ENCODE measurements at regions not wholly inside any gene's neighbourhood (a gene's known extent, or its start where the extent isn't known, plus 50 kb on each side); places are given as distances from the start of the nearest gene placed in this dataset.

- no peak for TF ChIP-seq CTCF (IDR thresholded peaks at IDR 0.05; ENCODE audit: poor library complexity, severe bottlenecking)
- no peak for DNase-seq (ENCODE audit: low spot score)
- H3K4me3 ChIP-seq (ENCODE audit: severe bottlenecking), result no peak overlapping the region
Observed at GRCh38 chr12:59077153-59077552, 156.8 kb upstream of the LRIG3 start.

GRCh38 chr12:59076622-59077021, 156.3 kb upstream of the LRIG3 start:
- TF ChIP-seq CTCF (IDR thresholded peaks at IDR 0.05; ENCODE audit: poor library complexity, severe bottlenecking), result no peak
- H3K4me3 ChIP-seq (ENCODE audit: severe bottlenecking), result no peak overlapping the region

More at GRCh38 chr12:59077153-59077552, 156.8 kb upstream of the LRIG3 start:
- Histone ChIP-seq H3K36me3 (ENCODE audit: low read depth) (no peaks in the 10 kb centered on the region), H3K27me3 (ENCODE audit: insufficient read depth, poor library complexity, severe bottlenecking) (no peaks in the 10 kb centered on the region), H3K9me3 (ENCODE audit: severe bottlenecking) (no peaks in the 10 kb centered on the region), H3K4me1 (ENCODE audit: insufficient read depth, poor library complexity, severe bottlenecking) (peaks cover 39% of the 10 kb centered on the region), H3K27ac (ENCODE audit: poor library complexity, severe bottlenecking) (peak overlapping the region; percentile 86)
- no peak for ATAC-seq (ENCODE audit: low read depth)

GRCh38 chr12:59075968-59076490, 155.7 kb upstream of the LRIG3 start:
- no peak overlapping the region for H3K4me3 ChIP-seq (ENCODE audit: severe bottlenecking)
- DNase-seq (ENCODE audit: low spot score), result no peak
- H3K4me1 ChIP-seq (ENCODE audit: insufficient read depth, poor library complexity, severe bottlenecking), result peaks cover 48% of the 10 kb centered on the region
- no peak for ATAC-seq (ENCODE audit: low read depth)
- H3K27me3 ChIP-seq (ENCODE audit: insufficient read depth, poor library complexity, severe bottlenecking), result no peaks in the 10 kb centered on the region
- no peaks in the 10 kb centered on the region for H3K9me3 ChIP-seq (ENCODE audit: severe bottlenecking)
- no peaks in the 10 kb centered on the region for H3K36me3 ChIP-seq (ENCODE audit: low read depth)
- TF ChIP-seq CTCF (IDR thresholded peaks at IDR 0.05; ENCODE audit: poor library complexity, severe bottlenecking), result no peak
- peak overlapping the region; percentile 86 for H3K27ac ChIP-seq (ENCODE audit: poor library complexity, severe bottlenecking)

More at GRCh38 chr12:59076622-59077021, 156.3 kb upstream of the LRIG3 start:
- H3K9me3 ChIP-seq (ENCODE audit: severe bottlenecking), result no peaks in the 10 kb centered on the region
- DNase-seq (ENCODE audit: low spot score), result no peak
- H3K27me3 ChIP-seq (ENCODE audit: insufficient read depth, poor library complexity, severe bottlenecking), result no peaks in the 10 kb centered on the region
- H3K36me3 ChIP-seq (ENCODE audit: low read depth), result no peaks in the 10 kb centered on the region
- H3K27ac ChIP-seq (ENCODE audit: poor library complexity, severe bottlenecking), result peak overlapping the region; percentile 86
- no peak for ATAC-seq (ENCODE audit: low read depth)
- peaks cover 42% of the 10 kb centered on the region for H3K4me1 ChIP-seq (ENCODE audit: insufficient read depth, poor library complexity, severe bottlenecking)

GRCh38 chr12:59075141-59075540, 154.8 kb upstream of the LRIG3 start:
- no peak for DNase-seq (ENCODE audit: low spot score)
- H3K36me3 ChIP-seq (ENCODE audit: low read depth), result no peaks in the 10 kb centered on the region
- TF ChIP-seq CTCF (IDR thresholded peaks at IDR 0.05; ENCODE audit: poor library complexity, severe bottlenecking), result no peak
- H3K27me3 ChIP-seq (ENCODE audit: insufficient read depth, poor library complexity, severe bottlenecking), result no peaks in the 10 kb centered on the region
- H3K9me3 ChIP-seq (ENCODE audit: severe bottlenecking), result no peaks in the 10 kb centered on the region
- peaks cover 56% of the 10 kb centered on the region for H3K4me1 ChIP-seq (ENCODE audit: insufficient read depth, poor library complexity, severe bottlenecking)
- no peak overlapping the region for H3K4me3 ChIP-seq (ENCODE audit: severe bottlenecking)
- no peak for ATAC-seq (ENCODE audit: low read depth)
- H3K27ac ChIP-seq (ENCODE audit: poor library complexity, severe bottlenecking), result no peak overlapping the region

- peak overlapping the region; percentile 88 for H3K27ac ChIP-seq (ENCODE audit: poor library complexity, severe bottlenecking)
- H3K36me3 ChIP-seq (ENCODE audit: low read depth), result no peaks in the 10 kb centered on the region
- peaks cover 49% of the 10 kb centered on the region for H3K4me1 ChIP-seq (ENCODE audit: insufficient read depth, poor library complexity, severe bottlenecking)
- no peak overlapping the region for H3K4me3 ChIP-seq (ENCODE audit: severe bottlenecking)
- no peak for DNase-seq (ENCODE audit: low spot score)
- no peaks in the 10 kb centered on the region for H3K27me3 ChIP-seq (ENCODE audit: insufficient read depth, poor library complexity, severe bottlenecking)
- no peak for ATAC-seq (ENCODE audit: low read depth)
- TF ChIP-seq CTCF (IDR thresholded peaks at IDR 0.05; ENCODE audit: poor library complexity, severe bottlenecking), result no peak
- H3K9me3 ChIP-seq (ENCODE audit: severe bottlenecking), result no peaks in the 10 kb centered on the region
Observed at GRCh38 chr12:59070322-59070933, 150.1 kb upstream of the LRIG3 start.
